ENCODE measurements at regions not wholly inside any gene's neighbourhood (a gene's known extent, or its start where the extent isn't known, plus 50 kb on each side); places are given as distances from the start of the nearest gene placed in this dataset.

DNA sequence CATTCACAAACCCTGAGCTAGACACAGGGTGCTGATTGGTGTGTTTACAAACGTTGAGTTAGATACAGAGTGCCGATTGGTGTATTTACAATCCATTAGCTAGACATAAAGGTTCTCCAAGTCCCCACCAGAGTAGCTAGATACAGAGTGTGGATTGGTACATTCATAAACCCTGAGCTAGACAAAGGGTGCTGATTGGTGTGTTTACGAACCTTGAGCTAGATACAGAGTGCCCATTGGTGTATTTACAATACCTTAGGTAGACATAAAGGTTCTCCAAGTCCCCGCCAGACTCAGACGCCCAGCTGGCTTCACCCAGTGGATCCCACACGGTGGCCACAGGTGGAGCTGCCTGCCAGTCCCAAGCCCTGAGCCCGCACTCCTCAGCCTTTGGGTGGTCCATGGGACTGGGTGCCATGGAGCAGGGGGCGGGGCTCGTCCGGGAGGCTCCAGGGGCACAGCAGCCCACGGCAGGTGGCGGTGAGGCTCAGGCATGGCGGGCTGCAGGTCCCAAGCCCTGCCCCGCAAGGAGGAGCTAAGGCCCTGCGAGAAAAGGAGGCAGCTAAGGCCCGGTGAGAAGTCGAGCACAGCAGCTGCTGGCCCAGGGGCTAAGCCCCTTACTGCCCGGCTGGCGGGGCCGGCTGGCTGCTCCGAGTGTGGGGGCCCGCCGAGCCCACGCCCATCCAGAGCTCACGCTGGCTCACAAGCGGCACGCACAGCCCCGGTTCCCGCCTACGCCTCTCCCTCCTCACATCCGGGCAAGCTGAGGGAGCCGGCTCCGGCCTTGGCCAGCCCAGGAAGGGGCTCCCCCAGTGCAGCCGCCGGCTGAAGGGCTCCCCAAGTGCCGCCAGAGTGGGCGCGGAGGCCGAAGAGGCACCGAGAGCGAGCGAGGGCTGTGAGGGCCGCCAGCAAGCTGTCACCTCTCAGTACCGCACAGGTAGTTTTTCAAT lies 1039.2 kb upstream of the CDH9 start:
- TF ChIP-seq, protein P1, sequence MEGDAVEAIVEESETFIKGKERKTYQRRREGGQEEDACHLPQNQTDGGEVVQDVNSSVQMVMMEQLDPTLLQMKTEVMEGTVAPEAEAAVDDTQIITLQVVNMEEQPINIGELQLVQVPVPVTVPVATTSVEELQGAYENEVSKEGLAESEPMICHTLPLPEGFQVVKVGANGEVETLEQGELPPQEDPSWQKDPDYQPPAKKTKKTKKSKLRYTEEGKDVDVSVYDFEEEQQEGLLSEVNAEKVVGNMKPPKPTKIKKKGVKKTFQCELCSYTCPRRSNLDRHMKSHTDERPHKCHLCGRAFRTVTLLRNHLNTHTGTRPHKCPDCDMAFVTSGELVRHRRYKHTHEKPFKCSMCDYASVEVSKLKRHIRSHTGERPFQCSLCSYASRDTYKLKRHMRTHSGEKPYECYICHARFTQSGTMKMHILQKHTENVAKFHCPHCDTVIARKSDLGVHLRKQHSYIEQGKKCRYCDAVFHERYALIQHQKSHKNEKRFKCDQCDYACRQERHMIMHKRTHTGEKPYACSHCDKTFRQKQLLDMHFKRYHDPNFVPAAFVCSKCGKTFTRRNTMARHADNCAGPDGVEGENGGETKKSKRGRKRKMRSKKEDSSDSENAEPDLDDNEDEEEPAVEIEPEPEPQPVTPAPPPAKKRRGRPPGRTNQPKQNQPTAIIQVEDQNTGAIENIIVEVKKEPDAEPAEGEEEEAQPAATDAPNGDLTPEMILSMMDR (IDR thresholded peaks at IDR 0.05), result no peak
- no peak for TF ChIP-seq EP300 (IDR thresholded peaks at IDR 0.05)
- TF ChIP-seq POLR2A (IDR thresholded peaks at IDR 0.05; ENCODE audit: low read depth), result no peak
